NCI-H2196 (cell line): ENCODE measurements at regions not wholly inside any gene's neighbourhood (a gene's known extent, or its start where the extent isn't known, plus 50 kb on each side); places are given as distances from the start of the nearest gene placed in this dataset.

Experiments used
- DNase-seq: peaks from one replicate; lab custom pipeline; 2025; ENCODE audit not compliant: unreplicated experiment; lab: John Stamatoyannopoulos, UW

- no peak for DNase-seq
Observed at GRCh38 chr4:11735651-11736050, 307.0 kb upstream of the HS3ST1 start.

GRCh38 chr4:11732155-11732554 is 303.5 kb upstream of the HS3ST1 start:
- peak; percentile 66 for DNase-seq

- no peak for DNase-seq
Observed at GRCh38 chr4:11730545-11730944, 301.9 kb upstream of the HS3ST1 start.

- DNase-seq: no peak
Observed at GRCh38 chr4:11729548-11729947, 300.9 kb upstream of the HS3ST1 start.

GRCh38 chr4:11727903-11728564 is 299.3 kb upstream of the HS3ST1 start:
- DNase-seq: no peak

- no peak for DNase-seq
Observed at GRCh38 chr4:11724731-11725130, 296.0 kb upstream of the HS3ST1 start.

- DNase-seq: no peak
Observed at GRCh38 chr4:11722223-11722622, 293.5 kb upstream of the HS3ST1 start.

GRCh38 chr4:11720292-11720691 is 291.6 kb upstream of the HS3ST1 start:
- DNase-seq: peak; percentile 46

GRCh38 chr4:11719879-11720278 is 291.2 kb upstream of the HS3ST1 start:
- no peak for DNase-seq

- DNase-seq: no peak
Observed at GRCh38 chr4:11715753-11716521, 287.2 kb upstream of the HS3ST1 start.

- no peak for DNase-seq
Observed at GRCh38 chr4:11710453-11711093, 281.9 kb upstream of the HS3ST1 start.

GRCh38 chr4:11704186-11704830 is 275.6 kb upstream of the HS3ST1 start:
- no peak for DNase-seq

GRCh38 chr4:11702886-11703557 is 274.3 kb upstream of the HS3ST1 start:
- no peak for DNase-seq

- DNase-seq: no peak
Observed at GRCh38 chr4:11701966-11702725, 273.5 kb upstream of the HS3ST1 start.

GRCh38 chr4:11700751-11701226 is 272.1 kb upstream of the HS3ST1 start:
- DNase-seq: no peak

- no peak for DNase-seq
Observed at GRCh38 chr4:11698846-11699590, 270.3 kb upstream of the HS3ST1 start.

- no peak for DNase-seq
Observed at GRCh38 chr4:11698033-11698432, 269.3 kb upstream of the HS3ST1 start.

GRCh38 chr4:11693693-11694092 is 265.0 kb upstream of the HS3ST1 start:
- no peak for DNase-seq

- DNase-seq: no peak
Observed at GRCh38 chr4:11691236-11691635, 262.5 kb upstream of the HS3ST1 start.

GRCh38 chr4:11687727-11688126 is 259.0 kb upstream of the HS3ST1 start:
- DNase-seq: no peak
